ENCODE measurements at regions not wholly inside any gene's neighbourhood (a gene's known extent, or its start where the extent isn't known, plus 50 kb on each side); places are given as distances from the start of the nearest gene placed in this dataset.

DNA sequence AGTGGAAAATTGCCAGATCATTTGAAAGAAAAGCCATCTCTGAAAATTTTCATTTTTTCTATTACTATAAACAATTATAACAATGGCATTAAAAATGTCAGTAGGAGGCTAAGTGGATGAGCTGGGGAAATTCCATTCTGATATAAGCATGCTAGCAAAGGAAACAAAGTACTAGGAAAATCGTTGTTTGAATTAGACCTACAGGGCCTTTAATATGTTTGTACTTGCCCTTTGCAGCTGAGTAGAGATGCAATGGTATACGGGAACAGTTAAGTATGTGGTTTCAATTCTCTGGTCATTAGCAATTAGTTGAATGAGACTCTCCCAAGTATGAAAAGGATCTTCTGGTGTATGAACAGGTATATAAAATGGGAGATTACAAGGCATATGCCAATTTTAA lies 452.2 kb downstream of the PCDH11X start:
- ChIA-PET POLR2A (no interaction called here), CTCF (no interaction called here)
- H3K9ac ChIP-seq (ENCODE audit: low read length) = no peak overlapping the region
- WGBS (ENCODE audit: insufficient coverage) = no CpG with 5 or more reads among the region's 2 CpGs
- H3K79me2 ChIP-seq (ENCODE audit: control insufficient read depth, insufficient read depth, low read length) = no peaks in the 10 kb centered on the region
- H3K4me1 Mint-ChIP-seq = no peaks in the 10 kb centered on the region
- no peaks in the 10 kb centered on the region for H3K4me1 ChIP-seq (ENCODE audit: control insufficient read depth in 2 of 2, insufficient read depth in 2 of 2, low read length in 2 of 2)
- H3K4me2 ChIP-seq (replicated peaks; ENCODE audit: low read depth, low read length, poor library complexity, severe bottlenecking) = no peak overlapping the region
- no peaks in the 10 kb centered on the region for H3K9me3 ChIP-seq (ENCODE audit: control extremely low read depth in 1 of 3, control insufficient read depth in 2 of 3, insufficient read depth in 1 of 3, low read length in 2 of 3)
- no peaks in the 10 kb centered on the region for H3K27me3 ChIP-seq (replicated peaks in 1 of 4; ENCODE audit: control extremely low read depth in 1 of 4, control insufficient read depth in 3 of 4, insufficient read depth in 4 of 4, low read length in 3 of 4)
- DNase-seq = no peak
- H2AFZ ChIP-seq (ENCODE audit: insufficient read depth, low read depth, low read length, poor library complexity, severe bottlenecking) = no peak overlapping the region
- no peaks in the 10 kb centered on the region for H3K36me3 ChIP-seq (replicated peaks in 1 of 2; ENCODE audit: control extremely low read depth in 1 of 2, control insufficient read depth in 1 of 2, extremely low read depth in 1 of 2, insufficient read depth in 2 of 2, low read length in 1 of 2)
- H3K27me3 Mint-ChIP-seq = no peaks in the 10 kb centered on the region
- H3K9me3 Mint-ChIP-seq (ENCODE audit: insufficient read depth) = no peaks in the 10 kb centered on the region
- no peak overlapping the region for H3K4me3 Mint-ChIP-seq
- no peak for ATAC-seq (ENCODE audit: low read depth)
- H4K20me1 ChIP-seq (ENCODE audit: control insufficient read depth, insufficient read depth, low read length, poor library complexity, severe bottlenecking) = no peaks in the 10 kb centered on the region
- H3K27ac Mint-ChIP-seq = no peak overlapping the region
- intact Hi-C loops (cut with micrococcal nuclease) = no loop called here
- no peak overlapping the region for H3K4me3 ChIP-seq (ENCODE audit: control extremely low read depth in 1 of 5, extremely low read depth in 1 of 5, insufficient read depth in 1 of 5, low read depth in 2 of 5, low read length in 4 of 5)
- no peak for TF ChIP-seq EZH2 (IDR thresholded peaks at IDR 0.05; ENCODE audit: borderline replicate concordance, insufficient read depth, low read depth, low read length, poor library complexity, severe bottlenecking)
- TF ChIP-seq, protein P1, sequence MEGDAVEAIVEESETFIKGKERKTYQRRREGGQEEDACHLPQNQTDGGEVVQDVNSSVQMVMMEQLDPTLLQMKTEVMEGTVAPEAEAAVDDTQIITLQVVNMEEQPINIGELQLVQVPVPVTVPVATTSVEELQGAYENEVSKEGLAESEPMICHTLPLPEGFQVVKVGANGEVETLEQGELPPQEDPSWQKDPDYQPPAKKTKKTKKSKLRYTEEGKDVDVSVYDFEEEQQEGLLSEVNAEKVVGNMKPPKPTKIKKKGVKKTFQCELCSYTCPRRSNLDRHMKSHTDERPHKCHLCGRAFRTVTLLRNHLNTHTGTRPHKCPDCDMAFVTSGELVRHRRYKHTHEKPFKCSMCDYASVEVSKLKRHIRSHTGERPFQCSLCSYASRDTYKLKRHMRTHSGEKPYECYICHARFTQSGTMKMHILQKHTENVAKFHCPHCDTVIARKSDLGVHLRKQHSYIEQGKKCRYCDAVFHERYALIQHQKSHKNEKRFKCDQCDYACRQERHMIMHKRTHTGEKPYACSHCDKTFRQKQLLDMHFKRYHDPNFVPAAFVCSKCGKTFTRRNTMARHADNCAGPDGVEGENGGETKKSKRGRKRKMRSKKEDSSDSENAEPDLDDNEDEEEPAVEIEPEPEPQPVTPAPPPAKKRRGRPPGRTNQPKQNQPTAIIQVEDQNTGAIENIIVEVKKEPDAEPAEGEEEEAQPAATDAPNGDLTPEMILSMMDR (IDR thresholded peaks at IDR 0.05) = no peak
- H3K27ac ChIP-seq (ENCODE audit: low read length in 2 of 2) = no peak overlapping the region

DNA sequence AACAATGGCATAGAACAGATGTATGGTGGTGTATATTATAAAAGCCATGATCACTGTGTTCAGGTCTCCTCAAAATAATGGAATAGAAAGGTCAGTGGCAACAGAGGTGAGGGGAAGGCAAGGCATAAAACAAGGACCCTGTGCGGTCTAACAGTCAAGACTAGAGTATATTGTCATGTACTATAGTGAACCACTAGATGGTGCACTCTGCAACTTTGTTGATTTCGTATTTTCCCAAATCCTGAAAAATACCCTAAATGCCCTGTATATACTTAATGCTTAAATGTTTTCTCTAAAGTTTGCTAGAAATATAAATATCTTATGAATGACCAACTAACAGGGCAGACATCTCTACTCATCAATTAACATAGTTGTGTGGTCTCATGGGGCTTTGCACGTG lies 453.0 kb downstream of the PCDH11X start:
- ChIA-PET POLR2A (no interaction called here), CTCF (no interaction called here)
- Mint-ChIP-seq H3K4me1 (no peaks in the 10 kb centered on the region), H3K27ac (no peak overlapping the region), H3K4me3 (no peak overlapping the region), H3K27me3 (no peaks in the 10 kb centered on the region), H3K9me3 (ENCODE audit: insufficient read depth) (no peaks in the 10 kb centered on the region)
- no peaks in the 10 kb centered on the region for H3K27me3 ChIP-seq (replicated peaks in 1 of 4; ENCODE audit: control extremely low read depth in 1 of 4, control insufficient read depth in 3 of 4, insufficient read depth in 4 of 4, low read length in 3 of 4)
- no peak overlapping the region for H2AFZ ChIP-seq (ENCODE audit: insufficient read depth, low read depth, low read length, poor library complexity, severe bottlenecking)
- H3K9ac ChIP-seq (ENCODE audit: low read length) = no peak overlapping the region
- no CpG with 5 or more reads among the region's 3 CpGs for WGBS (ENCODE audit: insufficient coverage)
- H3K36me3 ChIP-seq (replicated peaks in 1 of 2; ENCODE audit: control extremely low read depth in 1 of 2, control insufficient read depth in 1 of 2, extremely low read depth in 1 of 2, insufficient read depth in 2 of 2, low read length in 1 of 2) = no peaks in the 10 kb centered on the region
- DNase-seq = no peak
- intact Hi-C loops (cut with micrococcal nuclease) = no loop called here
- H3K9me3 ChIP-seq (ENCODE audit: control extremely low read depth in 1 of 3, control insufficient read depth in 2 of 3, insufficient read depth in 1 of 3, low read length in 2 of 3) = no peaks in the 10 kb centered on the region
- no peaks in the 10 kb centered on the region for H3K4me1 ChIP-seq (ENCODE audit: control insufficient read depth in 2 of 2, insufficient read depth in 2 of 2, low read length in 2 of 2)
- H3K79me2 ChIP-seq (ENCODE audit: control insufficient read depth, insufficient read depth, low read length) = no peaks in the 10 kb centered on the region
- H3K4me3 ChIP-seq (ENCODE audit: control extremely low read depth in 1 of 5, extremely low read depth in 1 of 5, insufficient read depth in 1 of 5, low read depth in 2 of 5, low read length in 4 of 5) = no peak overlapping the region
- no peak overlapping the region for H3K4me2 ChIP-seq (replicated peaks; ENCODE audit: low read depth, low read length, poor library complexity, severe bottlenecking)
- no peak for ATAC-seq (ENCODE audit: low read depth)
- TF ChIP-seq, protein P1 (IDR thresholded peaks at IDR 0.05) = no peak
- TF ChIP-seq EZH2 (IDR thresholded peaks at IDR 0.05; ENCODE audit: borderline replicate concordance, insufficient read depth, low read depth, low read length, poor library complexity, severe bottlenecking) = no peak
- no peak overlapping the region for H3K27ac ChIP-seq (ENCODE audit: low read length in 2 of 2)
- H4K20me1 ChIP-seq (ENCODE audit: control insufficient read depth, insufficient read depth, low read length, poor library complexity, severe bottlenecking) = no peaks in the 10 kb centered on the region
